GM19467 (cell line): ENCODE measurements at regions not wholly inside any gene's neighbourhood (a gene's known extent, or its start where the extent isn't known, plus 50 kb on each side); places are given as distances from the start of the nearest gene placed in this dataset.
"Not testable (repeated sequence)": the region's sequence is repeated elsewhere in the genome, so short reads cannot be mapped to it uniquely, and the experiment has no call there.

Source experiments
- ATAC-seq: cut with Tn5 transposase; IDR thresholded peaks from one replicate; pipeline ENCODE4 v1.9.1; 2021; ENCODE audit warnings: mild to moderate bottlenecking, moderate library complexity; ENCODE audit not compliant: unreplicated experiment

- no peak for ATAC-seq
Measured at GRCh38 chrX:122269243-122269781, 914.8 kb upstream of the GRIA3 start.

GRCh38 chrX:122270809-122271494, 913.1 kb upstream of the GRIA3 start:
- ATAC-seq: no peak

DNA sequence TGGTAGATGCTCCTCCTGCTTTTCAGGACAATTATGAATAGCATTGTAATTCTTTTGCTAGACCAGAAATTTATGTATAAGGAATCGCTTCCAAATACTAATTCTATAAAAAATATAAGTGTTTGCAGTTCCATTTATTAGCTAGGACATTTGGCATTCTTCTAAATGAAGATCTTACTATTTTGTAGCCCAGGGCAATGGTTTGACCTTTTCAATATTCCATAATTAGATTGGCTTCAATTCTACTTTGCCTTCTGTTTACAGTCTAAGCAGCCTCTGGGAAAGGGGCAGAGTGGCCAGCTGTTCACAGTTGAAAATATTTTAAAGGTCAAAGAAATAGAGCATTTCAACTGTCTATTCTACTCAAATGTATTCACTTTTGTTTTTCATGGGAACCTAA, 912.1 kb upstream of the GRIA3 start:
- ATAC-seq: no peak

DNA sequence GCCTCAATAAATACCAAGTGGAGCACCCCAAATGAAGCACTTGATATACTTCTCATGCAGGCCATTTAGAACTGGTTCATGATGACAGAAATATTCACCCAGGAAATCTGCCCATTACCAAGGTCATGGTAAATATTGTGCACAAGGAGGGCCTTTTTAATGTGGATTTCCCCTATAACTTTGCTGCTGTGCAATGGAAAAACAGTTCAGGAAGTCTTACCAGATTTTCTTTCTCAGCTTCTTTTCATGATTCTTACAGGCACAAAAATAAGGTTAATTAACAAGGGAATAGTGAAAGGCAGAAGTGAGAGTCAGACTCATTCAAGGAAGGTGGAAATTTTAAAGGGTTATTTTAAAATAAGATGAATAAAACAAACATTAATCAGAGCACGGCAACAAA, 904.3 kb upstream of the GRIA3 start:
- no peak for ATAC-seq

GRCh38 chrX:122299822-122300221, 884.3 kb upstream of the GRIA3 start:
- ATAC-seq: not testable (repeated sequence)

DNA sequence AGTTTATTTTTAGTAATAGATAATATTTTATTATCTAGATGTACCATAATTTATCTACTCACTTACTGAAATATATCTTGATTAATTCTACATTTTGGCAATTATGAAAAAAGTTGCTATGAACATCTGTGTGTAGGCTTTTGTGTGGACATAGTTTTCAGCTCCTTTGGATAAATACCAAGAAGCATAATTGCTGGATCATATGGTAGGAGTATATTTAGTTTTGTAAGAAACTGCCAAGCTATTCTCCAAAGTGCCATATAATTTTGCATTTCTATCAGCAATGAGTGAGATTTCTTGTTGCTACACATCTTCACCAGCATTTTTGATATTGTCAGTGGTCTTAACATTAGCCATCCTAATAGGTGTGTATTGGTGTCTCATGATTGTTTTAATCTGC, 882.6 kb upstream of the GRIA3 start:
- ATAC-seq: no peak

- ATAC-seq: no peak
Measured at GRCh38 chrX:122303761-122304160, 880.3 kb upstream of the GRIA3 start.

GRCh38 chrX:122344816-122345215, 839.3 kb upstream of the GRIA3 start:
- no peak for ATAC-seq

- no peak for ATAC-seq
Measured at GRCh38 chrX:122363112-122363795, 820.8 kb upstream of the GRIA3 start.

- ATAC-seq: not testable (repeated sequence)
Measured at GRCh38 chrX:122375533-122375932, 808.5 kb upstream of the GRIA3 start.

DNA sequence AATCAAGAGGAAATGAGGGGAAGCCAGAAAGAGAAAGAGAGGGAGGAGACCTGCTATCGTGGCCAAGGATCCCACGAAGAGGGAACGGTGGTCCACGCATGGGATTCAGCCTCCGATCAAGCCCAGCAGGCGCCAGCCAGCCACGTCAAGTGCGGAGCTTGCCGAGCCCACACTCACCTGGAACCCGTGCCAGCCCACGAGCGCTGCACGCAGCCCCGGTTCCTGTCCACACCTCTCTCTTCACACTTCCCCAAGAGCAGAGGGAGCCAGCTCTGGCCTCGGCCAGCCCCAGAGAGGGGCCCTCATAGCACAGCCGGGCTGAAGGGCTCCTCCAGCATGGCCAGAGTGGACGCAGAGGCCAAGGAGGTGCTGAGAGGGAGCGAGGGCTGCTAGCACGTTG, 795.1 kb upstream of the GRIA3 start:
- no peak for ATAC-seq

DNA sequence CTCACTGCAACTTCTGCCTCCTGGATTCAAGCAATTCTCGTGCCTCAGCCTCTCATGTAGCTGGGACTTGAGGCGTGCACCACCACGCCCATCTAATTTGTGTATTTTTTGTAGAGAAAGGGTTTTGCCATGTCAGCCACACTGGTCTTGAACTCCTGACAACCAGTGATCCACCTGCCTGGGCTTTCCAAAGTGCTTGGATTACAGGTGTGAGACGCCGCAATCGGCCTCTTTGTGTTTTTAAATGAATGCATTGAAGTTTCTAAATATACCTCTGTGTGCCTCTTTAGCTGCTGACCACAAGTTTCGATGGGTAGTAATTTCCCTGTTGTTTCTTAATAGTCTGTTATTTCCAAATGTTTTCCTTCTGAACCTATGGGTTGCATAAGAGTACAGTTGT, 765.3 kb upstream of the GRIA3 start:
- no peak for ATAC-seq

DNA sequence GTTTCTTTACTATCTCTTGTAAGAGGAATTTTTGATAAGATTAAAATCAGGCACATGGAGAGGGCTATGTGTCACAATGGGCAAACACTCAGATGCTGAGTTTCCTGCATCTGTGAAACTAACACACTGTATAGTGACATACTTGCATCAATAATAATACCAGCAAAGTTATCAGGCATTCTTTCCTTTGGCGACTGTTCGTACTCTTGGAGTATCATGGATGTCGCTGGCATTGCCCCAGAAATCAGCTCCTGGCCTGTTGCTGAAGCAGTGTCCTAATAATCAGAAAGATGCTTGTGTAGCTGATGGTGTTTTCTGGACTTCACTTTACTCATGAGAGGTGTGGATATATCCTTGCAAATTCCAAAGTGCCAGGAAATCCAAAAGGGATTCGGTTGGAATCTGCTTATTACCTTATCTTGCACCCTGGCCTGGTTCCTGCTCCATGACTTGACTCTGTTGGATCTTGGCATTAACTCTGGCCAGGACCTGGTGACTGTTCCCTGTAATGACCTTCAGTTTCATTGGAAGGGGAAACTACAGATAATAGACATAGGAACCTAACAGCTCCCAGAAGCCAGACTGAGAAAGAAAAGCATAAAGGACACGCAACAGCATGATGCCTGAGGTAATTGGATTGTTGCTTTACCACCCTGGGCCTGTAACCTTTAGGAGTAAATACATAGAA, 762.5 kb upstream of the GRIA3 start:
- ATAC-seq: no peak

GRCh38 chrX:122422547-122422946, 761.5 kb upstream of the GRIA3 start:
- ATAC-seq: no peak

GRCh38 chrX:122434942-122435341, 749.1 kb upstream of the GRIA3 start:
- ATAC-seq: no peak

DNA sequence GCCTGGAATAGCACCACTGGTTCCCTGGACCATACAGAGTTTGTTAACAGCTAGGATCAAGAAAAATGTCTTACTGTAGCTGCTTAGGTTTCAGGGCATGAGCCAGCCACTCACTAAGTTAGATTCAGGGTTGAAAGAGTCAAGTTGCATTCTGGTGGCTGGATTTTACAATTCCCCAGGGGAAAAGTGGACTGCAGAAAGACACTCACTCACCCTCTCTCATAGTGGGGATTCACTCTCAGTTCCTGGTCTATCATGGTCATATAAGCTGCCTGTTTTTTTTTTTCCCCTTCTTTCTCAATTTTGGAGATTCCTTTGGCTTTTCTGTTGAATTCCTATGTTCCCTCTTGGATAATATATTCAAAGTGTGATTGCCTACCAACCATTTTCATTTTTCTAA, 744.2 kb upstream of the GRIA3 start:
- ATAC-seq: no peak

- no peak for ATAC-seq
Measured at GRCh38 chrX:122440832-122441231, 743.2 kb upstream of the GRIA3 start.

- ATAC-seq: no peak
Measured at GRCh38 chrX:122441451-122441850, 742.6 kb upstream of the GRIA3 start.

DNA sequence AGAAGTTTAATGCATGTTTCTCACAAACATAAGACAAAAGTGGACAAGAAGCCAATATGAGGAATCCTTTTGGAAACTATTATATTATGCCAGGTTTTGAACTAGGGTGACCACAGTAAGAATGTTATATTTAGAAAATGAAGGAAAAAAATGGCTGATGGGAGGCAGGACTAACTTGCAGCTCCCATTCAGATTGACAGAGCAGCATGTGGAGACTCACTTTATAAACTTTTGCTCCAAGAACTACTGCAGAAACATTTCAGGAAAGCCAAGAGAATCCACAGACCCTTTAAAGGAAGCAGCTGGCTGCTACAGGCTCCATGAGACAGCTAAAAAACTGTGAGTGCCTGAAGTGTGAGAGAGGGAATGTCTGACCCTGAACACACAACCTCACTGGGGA, 738.6 kb upstream of the GRIA3 start:
- ATAC-seq: no peak

- ATAC-seq: no peak
Measured at GRCh38 chrX:122464341-122464740, 719.7 kb upstream of the GRIA3 start.

DNA sequence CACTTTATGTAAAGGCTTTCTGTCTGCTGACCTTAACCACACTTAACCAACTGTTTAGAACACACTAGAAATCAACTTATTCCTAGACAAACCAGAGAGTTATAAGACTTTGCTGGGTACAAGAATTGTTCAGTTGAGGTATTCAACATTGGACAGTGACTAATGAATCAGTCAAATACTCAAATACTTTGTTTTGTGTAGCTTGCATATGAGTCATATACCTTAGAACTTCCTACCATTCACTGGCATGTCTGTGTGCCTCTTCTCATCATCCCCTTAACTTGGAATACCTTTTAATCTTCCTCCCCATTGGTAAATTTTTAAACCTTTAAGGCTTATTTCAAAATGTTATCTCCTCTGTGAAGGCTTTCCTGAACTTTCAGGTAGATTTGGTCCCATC, 708.8 kb upstream of the GRIA3 start:
- ATAC-seq: no peak

- ATAC-seq: no peak
Measured at GRCh38 chrX:122500556-122500955, 683.5 kb upstream of the GRIA3 start.
